HepG2 (cell line): ENCODE measurements at regions not wholly inside any gene's neighbourhood (a gene's known extent, or its start where the extent isn't known, plus 50 kb on each side); places are given as distances from the start of the nearest gene placed in this dataset.

Experiments
- ATAC-seq: fragments of 200-7000 bp; cut with Tn5 transposase; 3 replicates; pipeline ENCODE4 v1.9.1; 2020; ENCODE audit warnings: mild to moderate bottlenecking, moderate library complexity
- BruUV-seq: library from RNA; stranded (reverse); fragments of 400-500 nt; replicated peaks from 2 replicates; lab custom pipeline; 2021; lab: Mats Ljungman, UMichigan
- CTCF ChIA-PET: fragments of 300-600 bp; formaldehyde crosslinking; extraction: SDS; loops from one replicate; lab custom pipeline; 2021; ENCODE audit warnings: low total read pairs, inconsistent platforms, low intra/inter-chr PET ratio; lab: Yijun Ruan, JAX
- POLR2A ChIA-PET: fragments of 350-600 bp; sonication (Branson Sonifier 250); formaldehyde crosslinking; loops from one replicate; lab custom pipeline; 2020; ENCODE audit warnings: antibody characterized with exemption, inconsistent platforms; lab: Yijun Ruan, JAX
- DNase-seq: peaks from one replicate; pipeline ENCODE4 v3.0.0-alpha.2; 2015; ENCODE audit warnings: low spot score
- FAIRE-seq: peaks from 3 replicates; lab custom pipeline; 2011; peaks lifted over from hg19 to GRCh38; lab: Jason Lieb, UNC
- H2AFZ ChIP-seq: one replicate; pipeline ENCODE4 v1.6.1; 2011; ENCODE audit warnings: low read length, inconsistent platforms
- H3K27ac ChIP-seq: fragments of 300-600 bp; 3 replicates; pipeline ENCODE4 v1.8.0; 2011; ENCODE audit warnings: mixed run types, mild to moderate bottlenecking, mixed read lengths, low read length, inconsistent platforms; ENCODE audit not compliant: insufficient read depth; ENCODE audit errors: extremely low read length
- H3K27me3 ChIP-seq, 2 experiments: fragments of 200-600 bp in 1 of 2; 2 replicates in 1 of 2; 3 replicates in 1 of 2; pipeline versions ENCODE4 v1.6.0 to v1.8.0; 2011; ENCODE audit warnings: low read length in 2 of 2, mild to moderate bottlenecking in 2 of 2, moderate library complexity in 2 of 2, inconsistent platforms in 1 of 2; ENCODE audit not compliant: insufficient read depth in 2 of 2, control insufficient read depth in 1 of 2
- H3K36me3 ChIP-seq, 2 experiments: fragments of 200-600 bp in 1 of 2; replicated peaks in 1 of 2; 2 replicates in 1 of 2; 3 replicates in 1 of 2; pipeline versions ENCODE4 v1.5.1 to v1.8.0; 2011; ENCODE audit warnings: low read length in 2 of 2, inconsistent platforms in 1 of 2; ENCODE audit not compliant: insufficient read depth in 2 of 2, control insufficient read depth in 1 of 2
- H3K4me1 ChIP-seq: 2 replicates; pipeline ENCODE4 v1.5.1; 2012; ENCODE audit warnings: low read length, inconsistent platforms; ENCODE audit not compliant: insufficient read depth
- H3K4me2 ChIP-seq: 2 replicates; pipeline ENCODE4 v1.6.0; 2011; ENCODE audit warnings: low read depth, low read length, inconsistent platforms
- H3K4me3 ChIP-seq, 3 experiments: fragments of 200-600 bp in 1 of 3; sonication (generic), shearing (Covaris generic) in 1 of 3; replicated peaks in 1 of 3; 2 replicates each; pipeline ENCODE4 v1.5.1; 2011 to 2016; ENCODE audit warnings: low read length in 3 of 3, inconsistent platforms in 2 of 3, low read depth in 2 of 3, mild to moderate bottlenecking in 2 of 3, control low read depth in 1 of 3, mixed read lengths in 1 of 3; ENCODE audit not compliant: insufficient read depth in 1 of 3
- H3K79me2 ChIP-seq: one replicate; pipeline ENCODE4 v1.6.1; 2011; ENCODE audit warnings: low read length, inconsistent platforms; ENCODE audit not compliant: insufficient read depth
- H3K9ac ChIP-seq: 2 replicates; pipeline ENCODE4 v1.6.0; 2011; ENCODE audit warnings: mild to moderate bottlenecking, low read depth, low read length, inconsistent platforms; ENCODE audit not compliant: insufficient read depth
- H3K9me3 ChIP-seq: 2 replicates; pipeline ENCODE4 v1.5.1; 2012; ENCODE audit warnings: mild to moderate bottlenecking, low read length
- H4K20me1 ChIP-seq: 2 replicates; pipeline ENCODE4 v1.6.0; 2011; ENCODE audit warnings: inconsistent platforms, mild to moderate bottlenecking, low read length, moderate library complexity; ENCODE audit not compliant: insufficient read depth
- CCDC6 ChIP-seq: sonication (generic); formaldehyde crosslinking; IDR thresholded peaks from 2 replicates; pipeline ENCODE4 v1.8.1; 2022; ENCODE audit warnings: mild to moderate bottlenecking, missing genetic modification reagents, moderate library complexity
- CENPX ChIP-seq: sonication (generic); formaldehyde crosslinking; IDR thresholded peaks from 2 replicates; pipeline ENCODE4 v1.9.0; 2021; ENCODE audit warnings: mild to moderate bottlenecking, missing genetic modification reagents, moderate library complexity
- HHEX ChIP-seq: IDR thresholded peaks from 2 replicates; pipeline ENCODE4 v1.6.1; 2016; ENCODE audit warnings: control low read depth
- HNF4A ChIP-seq: sonication (generic); formaldehyde crosslinking; IDR thresholded peaks from 2 replicates; pipeline ENCODE4 v1.4.0; 2020; ENCODE audit warnings: missing genetic modification reagents
- HOXA3 ChIP-seq: sonication (generic); formaldehyde crosslinking; IDR thresholded peaks from 2 replicates; pipeline ENCODE4 v1.5.0; 2020; ENCODE audit warnings: missing genetic modification reagents
- RAD21 ChIP-seq: fragments of 450-650 bp; formaldehyde crosslinking; IDR thresholded peaks from 2 replicates; pipeline ENCODE4 v1.5.0; 2020; ENCODE audit warnings: mild to moderate bottlenecking
- TCF12 ChIP-seq, 2 experiments: fragments of 450-650 bp in 1 of 2; sonication (generic) in 1 of 2; formaldehyde crosslinking in 1 of 2; IDR thresholded peaks; 2 replicates each; pipeline versions ENCODE4 v1.6.1 to v1.8.0; 2017 to 2022; ENCODE audit warnings: antibody characterized with exemption in 1 of 2, mild to moderate bottlenecking in 1 of 2, missing genetic modification reagents in 1 of 2, moderate library complexity in 1 of 2
- TP53 ChIP-seq: sonication (generic); formaldehyde crosslinking; conservative IDR thresholded peaks from 2 replicates; pipeline ENCODE4 v1.4.0; 2020; ENCODE audit warnings: missing genetic modification reagents
- ZBTB26 ChIP-seq: IDR thresholded peaks from 2 replicates; pipeline ENCODE4 v1.6.1; 2016; ENCODE audit warnings: missing compliant biosample characterization, missing genetic modification reagents, borderline replicate concordance
- ZNF224 ChIP-seq: sonication (generic); formaldehyde crosslinking; IDR thresholded peaks from 2 replicates; pipeline ENCODE4 v1.5.0; 2020; ENCODE audit warnings: mild to moderate bottlenecking, missing genetic modification reagents
- ZNF264 ChIP-seq: sonication (generic); formaldehyde crosslinking; IDR thresholded peaks from 2 replicates; pipeline ENCODE4 v1.4.0; 2020; ENCODE audit warnings: missing genetic modification reagents
- WGBS: methylation state at CpG from one replicate; pipeline ENCODE4 v1.1.6; 2017; ENCODE audit warnings: low lambda C conversion rate; 5-methylcytosine and 5-hydroxymethylcytosine counted together
- in situ Hi-C: cut with HindIII; loops from 2 replicates; pipeline ENCODE4 v1.10.0; 2017; ENCODE audit warnings: low pct_unique_long_range_greater_than_20kb; ENCODE audit not compliant: extremely low pct_ligation_motif_present
- intact Hi-C: fragments of 100-400 bp; cut with micrococcal nuclease; formaldehyde crosslinking; loops from one replicate; pipeline ENCODE4 v1.10.0; 2022; ENCODE audit not compliant: unreplicated experiment

GRCh38 chr6:6460416-6460815 lies 128.1 kb upstream of the LY86 start:
- no peak for DNase-seq
- Histone ChIP-seq H3K27ac (no peak overlapping the region), H3K9me3 (no peaks in the 10 kb centered on the region), H3K9ac (no peak overlapping the region), H4K20me1 (no peaks in the 10 kb centered on the region), H3K4me1 (no peaks in the 10 kb centered on the region), H3K36me3 (no peaks in the 10 kb centered on the region), H3K4me2 (no peak overlapping the region), H3K79me2 (no peaks in the 10 kb centered on the region), H3K4me3 (no peak overlapping the region), H2AFZ (no peak overlapping the region), H3K27me3 (peaks cover 0 to 16% of the 10 kb centered on the region in 2 experiments; a peak in 2 of 5 replicates)
- no TSS peak for BruUV-seq
- WGBS, result 22% methylated on average over 2 of the region's 2 CpGs
- ChIA-PET CTCF (no interaction called here), POLR2A (no interaction called here)
- intact Hi-C loops (no loop called here), in situ Hi-C loops (no loop called here)
- no peak for TF ChIP-seq TCF12 (IDR thresholded peaks at IDR 0.05)
- no peak for TF ChIP-seq TCF12 (CRISPR knock-in tag; IDR thresholded peaks at IDR 0.05)
- TF ChIP-seq ZNF264 (CRISPR knock-in tag), result no peak
- no peak for TF ChIP-seq HNF4A (CRISPR knock-in tag)
- no peak for TF ChIP-seq HOXA3 (CRISPR knock-in tag)
- TF ChIP-seq CCDC6 (CRISPR knock-in tag), result no peak
- TF ChIP-seq CENPX (CRISPR knock-in tag), result no peak
- no peak for TF ChIP-seq TP53 (CRISPR knock-in tag)
- no peak for ATAC-seq
- FAIRE-seq, result no peak

GRCh38 chr6:6461138-6461537 lies 127.4 kb upstream of the LY86 start:
- TF ChIP-seq RAD21, result no peak
- TF ChIP-seq ZNF224 (CRISPR knock-in tag), result no peak
- TF ChIP-seq ZBTB26 (CRISPR knock-in tag), result no peak
- TF ChIP-seq HHEX, result no peak
- TF ChIP-seq, all 625 proteins: peak for 0
- in situ Hi-C loops (no loop called here), intact Hi-C loops (no loop called here)
- FAIRE-seq (no peak), DNase-seq (no peak), ATAC-seq (no peak)
- no TSS peak for BruUV-seq
- Histone ChIP-seq H3K9me3 (no peaks in the 10 kb centered on the region), H3K27ac (no peak overlapping the region), H3K36me3 (no peaks in the 10 kb centered on the region), H3K4me3 (no peak overlapping the region), H3K9ac (no peak overlapping the region), H4K20me1 (no peaks in the 10 kb centered on the region), H2AFZ (no peak overlapping the region), H3K4me2 (no peak overlapping the region), H3K4me1 (no peaks in the 10 kb centered on the region), H3K79me2 (no peaks in the 10 kb centered on the region), H3K27me3 (peaks cover 0 to 21% of the 10 kb centered on the region in 2 experiments; a peak in 2 of 5 replicates)
- ChIA-PET CTCF (no interaction called here), POLR2A (no interaction called here)
- 2% methylated on average over 4 of the region's 4 CpGs for WGBS
